BJ (cell line): ENCODE measurements at regions not wholly inside any gene's neighbourhood (a gene's known extent, or its start where the extent isn't known, plus 50 kb on each side); places are given as distances from the start of the nearest gene placed in this dataset.

Experiments
- CTCF ChIA-PET: fragments of 350-600 bp; formaldehyde crosslinking; extraction: SDS; loops from one replicate; lab custom pipeline; 2021; ENCODE audit warnings: antibody characterized with exemption, inconsistent platforms; lab: Yijun Ruan, JAX
- POLR2A ChIA-PET: fragments of 300-600 bp; sonication (Branson Sonifier 250); formaldehyde crosslinking; extraction: SDS; loops from one replicate; lab custom pipeline; 2021; ENCODE audit warnings: antibody characterized with exemption; lab: Charles Lee
- DNase-seq: peaks from one replicate; pipeline ENCODE4 v3.0.0-alpha.2; 2011; ENCODE audit warnings: low read depth
- H3K27me3 ChIP-seq: 2 replicates; pipeline ENCODE4 v1.6.0; 2011; ENCODE audit warnings: low read length; ENCODE audit not compliant: control insufficient read depth, insufficient read depth
- H3K36me3 ChIP-seq: 2 replicates; pipeline ENCODE4 v1.5.1; 2011; ENCODE audit warnings: low read length; ENCODE audit not compliant: control insufficient read depth, insufficient read depth
- H3K4me3 ChIP-seq: 2 replicates; pipeline ENCODE4 v1.5.1; 2011; ENCODE audit warnings: low read depth, mild to moderate bottlenecking, control low read depth, low read length
- TF ChIP-seq, protein P1 (sequence below): IDR thresholded peaks from 2 replicates; pipeline ENCODE4 v1.5.1; 2011; ENCODE audit warnings: low read depth, mild to moderate bottlenecking, control low read depth, inconsistent platforms, low read length, moderate library complexity; ENCODE audit not compliant: insufficient read depth

DNA sequence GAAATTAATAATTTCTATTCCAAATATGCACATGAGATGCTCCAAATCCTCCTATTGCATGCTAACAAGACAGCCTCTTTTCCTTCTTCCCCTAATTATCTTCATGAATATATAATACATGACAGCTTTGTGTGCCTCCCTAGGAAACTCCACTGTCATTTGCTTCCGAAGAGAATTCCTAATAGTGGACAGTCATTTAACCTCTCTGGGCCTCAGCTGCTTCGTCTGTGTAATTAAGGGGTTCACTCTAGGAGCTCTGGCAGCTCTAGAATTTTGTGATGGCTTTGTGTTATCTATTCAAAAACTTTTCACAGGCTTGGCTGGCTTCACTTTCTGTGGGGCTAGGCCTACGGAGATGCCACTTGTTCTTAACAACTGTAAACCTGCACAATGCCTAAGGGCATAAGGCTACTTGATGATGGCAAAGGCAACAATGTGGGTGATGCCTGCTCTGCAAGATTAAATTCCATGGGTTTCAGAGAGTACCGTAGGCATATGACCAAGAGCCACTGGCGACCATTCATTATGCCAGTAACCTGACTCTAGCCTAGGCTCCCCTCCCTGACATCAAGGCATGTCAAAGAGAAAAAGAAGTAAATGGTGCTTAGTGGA lies 333.8 kb upstream of the UMPS start:
- TF ChIP-seq, protein P1, sequence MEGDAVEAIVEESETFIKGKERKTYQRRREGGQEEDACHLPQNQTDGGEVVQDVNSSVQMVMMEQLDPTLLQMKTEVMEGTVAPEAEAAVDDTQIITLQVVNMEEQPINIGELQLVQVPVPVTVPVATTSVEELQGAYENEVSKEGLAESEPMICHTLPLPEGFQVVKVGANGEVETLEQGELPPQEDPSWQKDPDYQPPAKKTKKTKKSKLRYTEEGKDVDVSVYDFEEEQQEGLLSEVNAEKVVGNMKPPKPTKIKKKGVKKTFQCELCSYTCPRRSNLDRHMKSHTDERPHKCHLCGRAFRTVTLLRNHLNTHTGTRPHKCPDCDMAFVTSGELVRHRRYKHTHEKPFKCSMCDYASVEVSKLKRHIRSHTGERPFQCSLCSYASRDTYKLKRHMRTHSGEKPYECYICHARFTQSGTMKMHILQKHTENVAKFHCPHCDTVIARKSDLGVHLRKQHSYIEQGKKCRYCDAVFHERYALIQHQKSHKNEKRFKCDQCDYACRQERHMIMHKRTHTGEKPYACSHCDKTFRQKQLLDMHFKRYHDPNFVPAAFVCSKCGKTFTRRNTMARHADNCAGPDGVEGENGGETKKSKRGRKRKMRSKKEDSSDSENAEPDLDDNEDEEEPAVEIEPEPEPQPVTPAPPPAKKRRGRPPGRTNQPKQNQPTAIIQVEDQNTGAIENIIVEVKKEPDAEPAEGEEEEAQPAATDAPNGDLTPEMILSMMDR, result no peak
- ChIA-PET POLR2A (no interaction called here), CTCF (no interaction called here)
- no peak for DNase-seq
- Histone ChIP-seq H3K36me3 (0 out of 2 replicates have a peak, but pooled peaks cover 1% of the 10 kb centered on the region), H3K27me3 (no peaks in the 10 kb centered on the region), H3K4me3 (no peak overlapping the region)

DNA sequence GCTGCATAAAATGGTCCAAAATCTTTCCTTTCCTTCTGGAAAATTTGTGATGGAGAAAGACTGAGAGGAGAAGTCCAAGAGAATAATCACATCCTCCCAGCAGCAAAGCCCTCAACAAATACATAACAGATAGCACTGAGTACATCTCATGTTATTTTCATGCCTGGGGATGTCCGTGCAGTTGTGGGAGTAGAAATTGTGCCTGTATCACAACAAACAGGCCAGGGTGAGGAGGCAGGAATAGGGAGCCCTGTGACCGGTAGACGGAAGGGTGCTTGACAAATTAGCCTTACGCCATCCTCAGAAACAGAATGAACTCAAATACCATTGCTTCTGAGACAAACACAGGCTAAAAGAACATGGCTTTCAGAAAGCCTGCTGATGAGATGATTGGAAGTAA lies 333.2 kb upstream of the UMPS start:
- Histone ChIP-seq H3K4me3 (no peak overlapping the region), H3K36me3 (0 out of 2 replicates have a peak, but pooled peaks cover 1% of the 10 kb centered on the region), H3K27me3 (no peaks in the 10 kb centered on the region)
- POLR2A ChIA-PET, result no interaction called here
- TF ChIP-seq, protein P1, result no peak
- no peak for DNase-seq
- CTCF ChIA-PET, result interaction anchor here (0.7 to 1.5 kb wide), 2 partner anchors 10 to 70 kb away, joined by 3 to 4 read pairs; no protein-coding TSS in a partner anchor

DNA sequence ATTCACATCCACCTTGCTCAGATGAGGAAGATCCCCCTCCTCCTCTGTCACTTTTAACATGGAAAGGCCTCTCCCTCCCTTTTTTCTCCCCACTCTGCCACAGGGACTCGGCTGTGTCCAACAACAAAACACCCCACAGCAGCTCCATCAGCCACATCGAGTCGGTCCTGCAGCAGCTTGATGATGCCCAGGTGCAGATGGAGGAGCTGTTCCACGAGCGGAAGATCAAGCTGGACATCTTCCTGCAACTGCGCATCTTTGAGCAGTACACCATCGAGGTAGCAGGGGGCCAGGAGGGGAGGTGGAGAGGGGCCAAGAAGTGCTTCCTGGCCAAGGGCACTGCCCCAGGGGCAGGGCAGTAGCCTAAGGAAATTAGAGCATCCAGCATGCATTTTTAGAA lies 331.7 kb upstream of the UMPS start:
- TF ChIP-seq, protein P1, result no peak
- ChIA-PET POLR2A (no interaction called here), CTCF (interaction anchor here (1.5 kb wide), 1 partner anchor 69 kb away, joined by 4 read pairs; no protein-coding TSS in a partner anchor)
- Histone ChIP-seq H3K36me3 (0 out of 2 replicates have a peak, but pooled peaks cover 1% of the 10 kb centered on the region), H3K27me3 (no peaks in the 10 kb centered on the region), H3K4me3 (no peak overlapping the region)
- DNase-seq, result no peak

DNA sequence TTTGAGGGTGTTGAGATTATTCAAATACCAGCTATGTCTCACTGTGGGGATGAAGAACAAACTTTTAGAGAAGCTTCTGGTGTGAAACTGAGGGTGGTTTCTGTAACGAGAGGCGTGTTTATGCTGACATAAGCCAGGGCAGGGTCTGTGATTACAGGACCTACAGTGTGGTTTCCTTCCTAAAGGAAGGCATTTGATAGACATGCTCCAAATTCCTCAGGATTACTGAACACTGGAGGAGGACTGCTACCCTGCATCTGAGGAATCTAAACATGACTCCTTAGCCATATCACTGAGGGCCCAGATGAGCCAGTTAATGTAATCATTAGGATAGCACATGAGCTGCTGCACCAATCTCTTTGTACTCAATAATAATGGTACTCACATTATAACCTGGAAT lies 328.4 kb upstream of the UMPS start:
- Histone ChIP-seq H3K4me3 (no peak overlapping the region), H3K27me3 (no peaks in the 10 kb centered on the region), H3K36me3 (no peaks in the 10 kb centered on the region)
- no peak for DNase-seq
- POLR2A ChIA-PET, result no interaction called here
- CTCF ChIA-PET, result interaction anchor here (1.7 kb wide), 1 partner anchor 11 kb away, joined by 3 read pairs; no protein-coding TSS in a partner anchor
- TF ChIP-seq, protein P1, result no peak

DNA sequence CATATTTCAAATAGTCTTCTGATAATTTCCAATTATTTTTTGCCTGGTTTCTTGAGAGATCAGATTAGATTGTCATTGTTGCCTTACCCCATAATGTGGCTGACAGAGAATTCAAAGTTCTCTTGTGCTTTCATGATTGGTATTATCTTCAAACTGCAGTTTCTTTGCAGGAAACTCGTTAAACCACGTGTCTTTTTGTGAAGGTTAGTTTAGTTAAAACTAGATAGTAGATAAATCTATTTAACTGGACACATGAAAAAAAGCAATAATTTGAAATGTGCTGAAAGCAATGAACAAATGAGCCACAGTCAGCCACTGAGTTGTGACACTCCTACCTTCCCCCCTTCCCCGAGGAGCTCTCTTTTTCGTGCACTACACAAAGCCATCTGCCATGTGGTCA lies 327.5 kb upstream of the UMPS start:
- DNase-seq, result no peak
- POLR2A ChIA-PET, result no interaction called here
- no peaks in the 10 kb centered on the region for H3K27me3 ChIP-seq
- CTCF ChIA-PET, result no interaction called here
- H3K4me3 ChIP-seq, result no peak overlapping the region
- H3K36me3 ChIP-seq, result no peaks in the 10 kb centered on the region
- TF ChIP-seq, protein P1, result no peak
